ENCODE measurements at regions not wholly inside any gene's neighbourhood (a gene's known extent, or its start where the extent isn't known, plus 50 kb on each side); places are given as distances from the start of the nearest gene placed in this dataset.

DNA sequence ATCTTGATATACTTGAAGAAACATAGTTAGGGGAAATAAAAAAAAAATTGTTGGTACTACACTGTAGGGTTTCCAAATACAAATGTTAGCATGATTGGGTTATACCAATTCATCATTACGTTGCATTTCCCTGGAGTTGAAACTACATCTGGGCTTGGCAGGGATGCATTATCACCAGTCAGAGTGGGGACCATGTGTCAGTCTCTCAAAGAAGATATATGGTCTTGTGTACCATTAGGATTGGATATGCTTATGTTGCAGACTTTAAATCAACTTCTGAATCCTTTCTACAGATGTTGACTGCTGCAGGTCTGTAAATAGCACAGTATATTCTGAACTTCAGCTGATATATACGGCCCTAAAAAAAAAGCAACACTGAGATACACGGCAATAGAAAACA is 188.5 kb downstream of the SLIT2 start:
- TF ChIP-seq POLR2A (IDR thresholded peaks at IDR 0.05; ENCODE audit: low read depth, low read length) (no peak), RCOR1 (IDR thresholded peaks at IDR 0.05; ENCODE audit: insufficient replicate concordance, low read length) (no peak), RAD21 (IDR thresholded peaks at IDR 0.05; ENCODE audit: low read length) (no peak), USF2 (IDR thresholded peaks at IDR 0.05; ENCODE audit: low read depth, low read length) (no peak), MAFK (IDR thresholded peaks at IDR 0.05; ENCODE audit: low read depth, low read length) (no peak), ELK1 (IDR thresholded peaks at IDR 0.05; ENCODE audit: borderline replicate concordance, low read depth, low read length) (no peak), NFE2L2 (IDR thresholded peaks at IDR 0.05; ENCODE audit: low read depth, low read length) (no peak), SMC3 (IDR thresholded peaks at IDR 0.05; ENCODE audit: low read depth, low read length) (no peak), RFX5 (IDR thresholded peaks at IDR 0.05; ENCODE audit: low read depth, low read length) (no peak), FOS (IDR thresholded peaks at IDR 0.05; ENCODE audit: low read depth, low read length) (no peak), MXI1 (IDR thresholded peaks at IDR 0.05; ENCODE audit: borderline replicate concordance, low read depth, low read length) (no peak), CEBPB (IDR thresholded peaks at IDR 0.05; ENCODE audit: low read depth, low read length) (no peak)
- TF ChIP-seq, protein P1, sequence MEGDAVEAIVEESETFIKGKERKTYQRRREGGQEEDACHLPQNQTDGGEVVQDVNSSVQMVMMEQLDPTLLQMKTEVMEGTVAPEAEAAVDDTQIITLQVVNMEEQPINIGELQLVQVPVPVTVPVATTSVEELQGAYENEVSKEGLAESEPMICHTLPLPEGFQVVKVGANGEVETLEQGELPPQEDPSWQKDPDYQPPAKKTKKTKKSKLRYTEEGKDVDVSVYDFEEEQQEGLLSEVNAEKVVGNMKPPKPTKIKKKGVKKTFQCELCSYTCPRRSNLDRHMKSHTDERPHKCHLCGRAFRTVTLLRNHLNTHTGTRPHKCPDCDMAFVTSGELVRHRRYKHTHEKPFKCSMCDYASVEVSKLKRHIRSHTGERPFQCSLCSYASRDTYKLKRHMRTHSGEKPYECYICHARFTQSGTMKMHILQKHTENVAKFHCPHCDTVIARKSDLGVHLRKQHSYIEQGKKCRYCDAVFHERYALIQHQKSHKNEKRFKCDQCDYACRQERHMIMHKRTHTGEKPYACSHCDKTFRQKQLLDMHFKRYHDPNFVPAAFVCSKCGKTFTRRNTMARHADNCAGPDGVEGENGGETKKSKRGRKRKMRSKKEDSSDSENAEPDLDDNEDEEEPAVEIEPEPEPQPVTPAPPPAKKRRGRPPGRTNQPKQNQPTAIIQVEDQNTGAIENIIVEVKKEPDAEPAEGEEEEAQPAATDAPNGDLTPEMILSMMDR (conservative IDR thresholded peaks at IDR 0.05; ENCODE audit: low read depth, low read length) = no peak
